Fibroblast of pulmonary artery (primary cell): ENCODE measurements at regions not wholly inside any gene's neighbourhood (a gene's known extent, or its start where the extent isn't known, plus 50 kb on each side); places are given as distances from the start of the nearest gene placed in this dataset.
"Not testable (repeated sequence)": the region's sequence is repeated elsewhere in the genome, so short reads cannot be mapped to it uniquely, and the experiment has no call there.

Experiments
- DNase-seq: peaks from one replicate; pipeline ENCODE4 v3.0.0-alpha.2; 2010; ENCODE audit warnings: low read depth
- H3K4me3 ChIP-seq: replicated peaks from 2 replicates; pipeline ENCODE4 v1.5.1; 2011; ENCODE audit warnings: low read depth, mild to moderate bottlenecking, control low read depth, low read length, moderate library complexity
- TF ChIP-seq, protein P1 (sequence below): IDR thresholded peaks from 2 replicates; pipeline ENCODE4 v1.5.1; 2011; ENCODE audit warnings: mild to moderate bottlenecking, control low read depth, low read length, inconsistent platforms; ENCODE audit errors: missing control alignments

DNA sequence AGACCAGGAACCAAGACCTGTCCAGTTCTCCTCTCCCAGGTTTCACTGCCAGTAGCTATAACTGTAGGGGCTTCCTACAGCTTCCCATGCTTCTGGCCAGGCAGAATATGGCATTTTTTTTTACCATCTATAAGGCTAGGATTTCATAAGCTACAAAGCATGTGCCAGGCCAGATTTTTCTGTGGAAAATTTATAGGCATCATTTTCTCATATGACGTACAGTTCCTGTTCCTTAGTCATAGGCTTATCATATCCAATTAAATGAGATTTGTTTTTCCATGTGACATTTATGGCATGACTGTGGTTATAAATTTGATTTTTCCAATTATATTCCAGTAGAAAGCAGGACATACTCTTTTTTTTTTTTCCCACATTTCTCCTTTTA lies 208.6 kb upstream of the NPY start:
- TF ChIP-seq, protein P1, sequence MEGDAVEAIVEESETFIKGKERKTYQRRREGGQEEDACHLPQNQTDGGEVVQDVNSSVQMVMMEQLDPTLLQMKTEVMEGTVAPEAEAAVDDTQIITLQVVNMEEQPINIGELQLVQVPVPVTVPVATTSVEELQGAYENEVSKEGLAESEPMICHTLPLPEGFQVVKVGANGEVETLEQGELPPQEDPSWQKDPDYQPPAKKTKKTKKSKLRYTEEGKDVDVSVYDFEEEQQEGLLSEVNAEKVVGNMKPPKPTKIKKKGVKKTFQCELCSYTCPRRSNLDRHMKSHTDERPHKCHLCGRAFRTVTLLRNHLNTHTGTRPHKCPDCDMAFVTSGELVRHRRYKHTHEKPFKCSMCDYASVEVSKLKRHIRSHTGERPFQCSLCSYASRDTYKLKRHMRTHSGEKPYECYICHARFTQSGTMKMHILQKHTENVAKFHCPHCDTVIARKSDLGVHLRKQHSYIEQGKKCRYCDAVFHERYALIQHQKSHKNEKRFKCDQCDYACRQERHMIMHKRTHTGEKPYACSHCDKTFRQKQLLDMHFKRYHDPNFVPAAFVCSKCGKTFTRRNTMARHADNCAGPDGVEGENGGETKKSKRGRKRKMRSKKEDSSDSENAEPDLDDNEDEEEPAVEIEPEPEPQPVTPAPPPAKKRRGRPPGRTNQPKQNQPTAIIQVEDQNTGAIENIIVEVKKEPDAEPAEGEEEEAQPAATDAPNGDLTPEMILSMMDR = no peak
- no peak for DNase-seq
- no peak overlapping the region for H3K4me3 ChIP-seq

DNA sequence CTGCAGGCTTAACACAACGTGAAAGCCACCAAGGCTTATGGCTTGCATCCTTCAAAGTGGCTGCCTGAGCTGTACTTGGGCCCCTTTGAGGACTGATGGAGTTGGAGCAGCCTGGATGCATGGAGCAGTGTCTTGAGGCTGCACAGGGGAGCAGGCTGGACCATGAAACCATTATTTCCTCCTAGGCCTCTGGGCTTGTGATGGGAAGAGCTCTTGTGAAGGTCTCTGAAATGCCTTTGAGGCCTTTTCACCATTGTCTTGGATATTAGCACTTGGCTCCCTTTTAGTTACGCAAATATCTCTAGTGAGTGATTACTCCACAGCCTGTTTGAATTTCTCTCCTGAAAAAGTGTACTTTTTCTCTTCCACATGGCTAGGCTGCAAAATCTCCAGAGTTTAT lies 201.2 kb upstream of the NPY start:
- DNase-seq = no peak
- TF ChIP-seq, protein P1 = no peak
- H3K4me3 ChIP-seq = no peak overlapping the region

DNA sequence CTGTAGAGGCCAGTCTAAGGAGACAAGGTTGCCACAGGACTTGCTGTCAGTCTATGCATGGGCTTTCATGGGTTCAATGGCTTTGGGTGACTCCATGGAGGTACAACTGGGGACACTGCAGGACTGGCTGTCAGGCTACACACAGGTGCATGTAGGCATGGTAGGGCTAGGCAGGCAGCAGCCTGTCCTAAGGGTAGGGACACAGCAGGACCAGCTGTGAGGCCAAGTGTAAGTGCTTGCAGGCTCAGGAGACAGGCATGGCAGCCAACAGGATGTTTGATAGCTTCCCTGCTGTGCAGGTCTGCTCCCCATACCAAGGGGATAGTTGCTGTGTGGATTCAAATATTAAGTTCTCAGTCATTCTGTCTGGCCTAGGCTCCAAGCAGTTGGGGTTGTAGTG lies 181.0 kb upstream of the NPY start:
- TF ChIP-seq, protein P1 = no peak
- H3K4me3 ChIP-seq = no peak overlapping the region
- DNase-seq = no peak

DNA sequence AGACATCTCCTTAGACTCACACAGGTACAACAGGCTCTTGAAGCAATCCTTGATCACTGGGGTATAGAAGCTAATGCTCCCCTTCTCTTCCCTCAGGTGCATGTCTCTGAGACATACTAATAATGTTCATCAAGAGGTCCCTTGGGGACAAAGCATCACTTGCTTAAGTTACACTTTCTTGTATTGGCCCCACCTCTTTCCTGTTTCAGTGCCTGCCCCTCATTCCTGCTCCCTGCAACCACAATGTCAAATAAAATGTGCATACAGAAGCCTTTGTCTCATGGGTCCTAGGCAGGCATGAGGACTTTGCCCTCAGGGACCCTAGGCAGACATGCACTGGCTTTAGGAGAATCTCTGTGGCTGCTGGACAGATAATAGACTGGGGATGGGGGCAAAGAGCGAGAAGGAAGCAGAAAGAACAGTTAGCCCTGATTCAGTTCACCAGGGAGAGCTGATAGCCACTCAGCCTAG lies 175.0 kb upstream of the NPY start:
- DNase-seq = no peak

DNA sequence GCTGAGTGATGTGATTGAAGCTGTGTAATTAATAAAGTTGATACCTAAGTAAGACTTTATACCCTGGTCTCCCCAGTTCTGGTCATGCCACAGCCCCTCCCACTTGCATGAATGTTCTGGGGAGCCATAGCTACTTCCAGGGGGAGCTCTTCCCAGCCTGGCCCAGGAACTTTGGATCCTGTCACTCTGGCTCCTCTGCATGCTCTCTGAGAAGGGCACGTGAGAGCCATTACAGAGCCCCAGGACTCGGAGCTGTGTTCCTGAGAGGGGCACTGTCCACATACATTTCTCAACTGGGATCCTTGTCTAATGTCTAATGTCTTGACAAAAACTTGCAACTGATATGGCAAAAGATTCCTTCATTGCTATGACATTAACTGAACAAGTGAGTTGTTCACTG lies 173.9 kb upstream of the NPY start:
- TF ChIP-seq, protein P1 = no peak
- DNase-seq = no peak
- no peak overlapping the region for H3K4me3 ChIP-seq

More for the DNA sequence above, 175.0 kb upstream of the NPY start:
- H3K4me3 ChIP-seq = no peak overlapping the region
- TF ChIP-seq, protein P1 = no peak

DNA sequence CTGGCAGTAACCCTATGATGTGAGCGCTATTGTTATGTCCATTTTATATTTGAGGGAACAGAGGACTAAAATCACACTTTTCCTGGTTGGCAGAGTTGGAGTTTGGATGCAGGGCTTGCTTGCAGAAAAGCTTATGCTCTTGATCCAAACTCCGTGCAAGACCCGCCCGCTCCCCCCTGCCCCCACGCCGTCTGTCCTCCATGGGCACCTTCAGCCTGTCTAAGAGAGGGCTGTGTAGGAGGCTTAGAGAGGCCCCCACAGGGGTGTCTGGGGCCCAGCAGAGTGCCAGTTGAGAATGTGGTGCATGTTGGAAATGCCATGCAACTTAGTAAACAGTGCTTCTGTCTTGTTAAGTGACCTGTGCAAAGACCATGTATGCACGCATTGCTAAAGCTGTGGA lies 170.5 kb upstream of the NPY start:
- H3K4me3 ChIP-seq = no peak overlapping the region
- TF ChIP-seq, protein P1 = no peak
- no peak for DNase-seq

DNA sequence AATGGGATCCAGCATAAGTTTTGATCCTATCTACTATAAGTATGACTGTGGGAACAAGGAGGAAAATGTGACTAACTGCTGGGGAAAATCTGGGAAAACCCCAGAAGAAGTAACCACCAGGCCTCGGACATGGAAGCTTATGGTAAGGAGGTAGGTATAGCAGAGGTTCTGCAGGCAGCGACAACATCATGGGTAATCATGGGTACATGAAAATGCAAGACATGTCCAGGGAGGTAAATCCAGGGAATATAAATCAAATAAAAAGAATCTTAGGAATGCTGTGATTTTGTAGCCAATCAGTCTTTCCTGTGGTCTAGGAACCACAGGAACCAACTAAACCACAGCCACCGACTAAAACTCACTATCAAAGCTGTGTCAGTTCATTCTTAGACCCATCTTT lies 168.3 kb upstream of the NPY start:
- TF ChIP-seq, protein P1 = no peak
- DNase-seq = no peak
- H3K4me3 ChIP-seq = no peak overlapping the region

DNA sequence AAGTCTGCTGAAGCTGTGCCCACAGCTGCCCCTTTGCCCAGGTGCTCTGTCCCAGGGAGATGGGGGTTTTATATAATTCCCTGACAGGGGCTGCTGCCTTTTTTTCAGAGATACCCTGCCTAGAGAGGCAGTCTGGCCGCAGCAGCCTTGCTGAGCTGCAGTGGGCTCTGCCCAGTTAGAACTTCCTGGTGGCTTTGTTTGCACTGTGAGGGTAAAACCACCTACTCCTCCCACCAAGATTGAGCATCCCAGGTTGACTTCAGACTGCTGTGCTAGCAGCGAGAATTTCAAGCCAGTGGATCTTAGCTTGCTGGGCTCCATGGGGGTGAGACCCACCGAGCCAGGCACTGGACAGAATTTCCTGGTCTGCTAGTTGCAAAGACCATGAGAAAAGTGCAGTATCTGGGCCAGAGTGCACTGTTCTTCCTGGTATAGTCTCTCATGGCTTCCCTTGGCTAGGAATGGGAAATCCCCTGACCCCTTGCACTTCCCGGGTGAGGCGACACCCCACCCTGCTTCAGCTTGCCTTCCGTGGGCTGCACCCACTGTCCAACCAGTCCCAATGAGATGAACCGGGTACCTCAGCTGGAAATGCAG lies 166.0 kb upstream of the NPY start:
- not testable (repeated sequence) for H3K4me3 ChIP-seq, DNase-seq
